Prostate gland (tissue), 2 donors: ENCODE measurements at regions not wholly inside any gene's neighbourhood (a gene's known extent, or its start where the extent isn't known, plus 50 kb on each side); places are given as distances from the start of the nearest gene placed in this dataset.

ENCODE experiments used
- CTCF ChIP-seq, 4 experiments: fragments of 200-600 bp in 2 of 4; fragments of 450-650 bp in 2 of 4; sonication (generic) in 2 of 4; IDR thresholded peaks; 1 replicate in 3 of 4; 2 replicates in 1 of 4; pipeline ENCODE4 v1.5.1; 2016 to 2019; ENCODE audit warnings: antibody characterized with exemption in 4 of 4, mild to moderate bottlenecking in 2 of 4, moderate library complexity in 2 of 4
- POLR2A ChIP-seq: fragments of 450-650 bp; IDR thresholded peaks from one replicate; pipeline ENCODE4 v1.6.1; 2016; ENCODE audit warnings: antibody characterized with exemption, mild to moderate bottlenecking

- no peak for TF ChIP-seq CTCF (IDR thresholded peaks at IDR 0.05)
- TF ChIP-seq POLR2A = no peak
Observed at GRCh38 chr4:20195071-20195885, 56.4 kb upstream of the SLIT2 start.
